Hepatocyte (in vitro differentiated cells): ENCODE measurements at regions not wholly inside any gene's neighbourhood (a gene's known extent, or its start where the extent isn't known, plus 50 kb on each side); places are given as distances from the start of the nearest gene placed in this dataset.

Experiments used
- CTCF ChIP-seq: fragments of 200-600 bp; sonication (generic); IDR thresholded peaks from 2 replicates; pipeline ENCODE4 v1.5.1; 2016; ENCODE audit warnings: antibody characterized with exemption, mild to moderate bottlenecking; ENCODE audit not compliant: poor library complexity
- EZH2 ChIP-seq: fragments of 200-600 bp; sonication (generic); IDR thresholded peaks from 2 replicates; pipeline ENCODE4 v1.6.1; 2016; ENCODE audit warnings: antibody characterized with exemption, mild to moderate bottlenecking, borderline replicate concordance
- EZH2phosphoT487 ChIP-seq: fragments of 200-600 bp; sonication (generic); IDR thresholded peaks from one replicate; pipeline ENCODE4 v1.6.1; 2018; ENCODE audit warnings: antibody characterized with exemption, mild to moderate bottlenecking, low read depth, moderate library complexity; ENCODE audit not compliant: unreplicated experiment, severe bottlenecking

- no peak for TF ChIP-seq CTCF
- TF ChIP-seq EZH2 = no peak
- no peak for TF ChIP-seq EZH2phosphoT487
Measured at GRCh38 chr9:82457298-82457697, 468.7 kb downstream of the SPATA31D1 start.
